ENCODE measurements at regions not wholly inside any gene's neighbourhood (a gene's known extent, or its start where the extent isn't known, plus 50 kb on each side); places are given as distances from the start of the nearest gene placed in this dataset.

DNA sequence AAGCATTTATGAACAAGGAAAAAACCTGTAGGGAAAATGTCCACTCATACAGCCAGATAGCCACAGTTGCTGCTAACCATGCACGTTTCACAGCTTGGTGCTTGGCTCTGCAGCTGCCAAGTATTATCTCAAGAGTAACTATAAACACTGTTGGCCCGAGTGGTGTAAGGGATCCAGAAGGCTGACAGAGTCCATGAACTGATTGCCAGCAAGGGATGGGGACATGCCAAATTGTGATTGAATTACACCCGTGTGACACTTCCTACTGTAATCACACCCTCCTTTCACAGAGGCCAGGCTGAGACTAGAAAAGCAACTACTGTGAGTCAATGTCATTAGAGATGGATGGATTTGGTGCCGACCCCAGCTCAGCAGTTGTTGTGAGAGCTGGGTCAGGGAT, 223.9 kb upstream of the ANKRD50 start (continued):
- no peak for TF ChIP-seq KDM1A (IDR thresholded peaks at IDR 0.05; ENCODE audit: borderline replicate concordance, low read length)
- no peak for TF ChIP-seq CEBPB (IDR thresholded peaks at IDR 0.05; ENCODE audit: low read depth, low read length)
- no peak for TF ChIP-seq YY1 (IDR thresholded peaks at IDR 0.05; ENCODE audit: low read depth, low read length)
- no peak for TF ChIP-seq BRCA1 (IDR thresholded peaks at IDR 0.05; ENCODE audit: low read depth, low read length)

Data from H1 (cell line).